ENCODE measurements at regions not wholly inside any gene's neighbourhood (a gene's known extent, or its start where the extent isn't known, plus 50 kb on each side); places are given as distances from the start of the nearest gene placed in this dataset.
A peak's percentile ranks its signal among the peaks of the same experiment; 100 is the strongest.

DNA sequence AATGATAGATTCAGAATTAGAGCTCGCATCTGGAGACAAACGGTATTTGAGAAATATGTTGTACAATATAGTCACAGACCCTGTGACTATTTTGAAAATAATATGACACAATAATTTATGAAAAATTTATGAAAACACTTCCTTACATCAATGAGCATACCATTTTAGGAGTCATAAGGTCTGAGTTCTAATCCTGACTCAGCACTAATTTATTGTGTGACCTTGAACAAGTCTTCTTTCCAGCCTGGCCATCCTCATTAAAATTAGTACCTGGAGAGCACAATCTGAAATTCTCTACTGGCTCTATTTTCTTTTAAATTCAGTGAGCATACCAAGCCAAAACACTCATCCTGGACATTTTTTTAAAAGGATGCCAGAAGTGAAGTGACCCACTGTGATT is 622.3 kb downstream of the SMARCA1 start:
- TF ChIP-seq, protein P1, sequence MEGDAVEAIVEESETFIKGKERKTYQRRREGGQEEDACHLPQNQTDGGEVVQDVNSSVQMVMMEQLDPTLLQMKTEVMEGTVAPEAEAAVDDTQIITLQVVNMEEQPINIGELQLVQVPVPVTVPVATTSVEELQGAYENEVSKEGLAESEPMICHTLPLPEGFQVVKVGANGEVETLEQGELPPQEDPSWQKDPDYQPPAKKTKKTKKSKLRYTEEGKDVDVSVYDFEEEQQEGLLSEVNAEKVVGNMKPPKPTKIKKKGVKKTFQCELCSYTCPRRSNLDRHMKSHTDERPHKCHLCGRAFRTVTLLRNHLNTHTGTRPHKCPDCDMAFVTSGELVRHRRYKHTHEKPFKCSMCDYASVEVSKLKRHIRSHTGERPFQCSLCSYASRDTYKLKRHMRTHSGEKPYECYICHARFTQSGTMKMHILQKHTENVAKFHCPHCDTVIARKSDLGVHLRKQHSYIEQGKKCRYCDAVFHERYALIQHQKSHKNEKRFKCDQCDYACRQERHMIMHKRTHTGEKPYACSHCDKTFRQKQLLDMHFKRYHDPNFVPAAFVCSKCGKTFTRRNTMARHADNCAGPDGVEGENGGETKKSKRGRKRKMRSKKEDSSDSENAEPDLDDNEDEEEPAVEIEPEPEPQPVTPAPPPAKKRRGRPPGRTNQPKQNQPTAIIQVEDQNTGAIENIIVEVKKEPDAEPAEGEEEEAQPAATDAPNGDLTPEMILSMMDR (IDR thresholded peaks at IDR 0.05; ENCODE audit: control insufficient read depth, extremely low read depth, insufficient read depth): no peak
- DNase-seq (ENCODE audit: low read depth): no peak

DNA sequence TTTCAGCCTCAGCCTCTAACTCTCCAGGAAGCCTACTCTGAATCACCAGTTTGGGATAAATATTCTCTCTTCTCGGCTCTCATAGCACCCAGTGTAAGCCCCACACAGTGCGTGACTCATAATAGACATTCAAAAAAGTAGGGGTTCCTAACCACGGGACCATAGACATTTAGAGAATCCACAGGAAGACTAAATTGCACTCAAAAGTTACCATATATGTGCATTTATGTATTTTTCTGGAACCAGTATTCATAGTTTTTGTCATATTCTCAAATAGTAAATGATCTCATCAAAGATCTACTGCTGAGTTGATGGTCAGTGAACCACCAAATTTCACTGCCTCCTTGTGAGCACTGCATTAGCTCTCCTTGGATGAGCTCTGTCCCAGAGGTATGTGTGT is 625.7 kb downstream of the SMARCA1 start:
- TF ChIP-seq, protein P1 (IDR thresholded peaks at IDR 0.05; ENCODE audit: control insufficient read depth, extremely low read depth, insufficient read depth): no peak
- no peak for DNase-seq (ENCODE audit: low read depth)
- no peak overlapping the region for H3K4me3 ChIP-seq (ENCODE audit: low read depth, low read length)

More for the DNA sequence above, 622.3 kb downstream of the SMARCA1 start:
- no peak overlapping the region for H3K4me3 ChIP-seq (ENCODE audit: low read depth, low read length)

DNA sequence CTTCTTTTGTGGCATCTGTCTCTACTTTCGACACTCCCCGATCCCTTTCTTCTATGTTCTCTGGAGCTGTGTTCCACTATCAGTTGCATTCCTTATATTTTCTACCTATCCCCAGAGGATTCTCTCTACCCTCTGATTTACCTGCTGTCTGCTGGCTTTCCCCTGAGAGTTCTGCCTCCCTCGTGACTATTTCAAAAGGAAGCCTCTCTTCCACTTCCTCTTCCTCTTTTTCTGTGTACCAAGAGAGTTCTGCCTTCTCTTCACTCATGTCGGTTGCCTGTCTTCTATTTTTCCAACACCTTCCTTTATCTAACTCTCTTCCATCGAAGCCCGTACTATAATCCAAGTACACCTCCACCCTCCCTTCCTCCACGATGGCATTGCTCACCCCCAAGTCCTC is 631.7 kb downstream of the SMARCA1 start:
- TF ChIP-seq, protein P1 (IDR thresholded peaks at IDR 0.05; ENCODE audit: control insufficient read depth, extremely low read depth, insufficient read depth): no peak
- H3K4me3 ChIP-seq (ENCODE audit: low read depth, low read length): no peak overlapping the region
- DNase-seq (ENCODE audit: low read depth): no peak

DNA sequence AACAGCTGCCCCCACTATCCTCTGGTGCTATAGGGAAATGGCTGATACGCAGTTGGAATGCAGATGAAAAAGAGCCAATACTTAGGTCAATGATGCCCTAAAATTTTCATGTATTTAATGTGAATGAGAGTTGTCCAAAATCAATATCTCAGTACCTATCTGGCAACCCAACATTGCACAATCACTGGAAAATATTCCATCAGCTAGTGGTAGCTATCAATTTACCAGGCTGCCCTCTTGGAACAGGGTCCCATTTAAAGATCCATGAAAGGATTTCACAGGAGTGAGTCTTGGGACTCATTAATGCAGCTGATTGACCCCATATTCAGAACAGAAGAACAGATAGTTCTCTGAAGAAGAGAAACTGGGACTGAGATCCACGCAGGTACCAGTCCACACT is 638.9 kb downstream of the SMARCA1 start:
- TF ChIP-seq, protein P1 (IDR thresholded peaks at IDR 0.05; ENCODE audit: control insufficient read depth, extremely low read depth, insufficient read depth): no peak
- no peak overlapping the region for H3K4me3 ChIP-seq (ENCODE audit: low read depth, low read length)
- DNase-seq (ENCODE audit: low read depth): no peak

DNA sequence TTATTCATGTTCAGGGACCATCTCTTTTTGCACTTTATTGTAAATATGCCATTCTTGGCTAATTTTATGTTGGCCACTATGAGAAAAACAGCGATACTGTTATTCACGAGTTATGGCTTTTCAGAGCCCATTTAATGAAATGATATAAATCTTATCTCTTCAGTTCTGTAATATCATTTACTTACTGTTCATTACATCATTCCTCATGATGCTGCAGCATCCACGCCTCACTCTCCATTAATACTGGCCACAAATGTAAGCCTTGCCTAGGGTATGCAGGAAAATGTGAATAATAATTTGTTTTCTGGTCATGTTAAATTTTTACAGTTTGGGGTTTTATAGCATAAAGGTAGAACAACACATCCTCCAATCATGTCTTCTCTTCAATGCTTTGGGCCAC is 639.6 kb downstream of the SMARCA1 start:
- no peak overlapping the region for H3K4me3 ChIP-seq (ENCODE audit: low read depth, low read length)
- TF ChIP-seq, protein P1 (IDR thresholded peaks at IDR 0.05; ENCODE audit: control insufficient read depth, extremely low read depth, insufficient read depth): no peak
- DNase-seq (ENCODE audit: low read depth): no peak

DNA sequence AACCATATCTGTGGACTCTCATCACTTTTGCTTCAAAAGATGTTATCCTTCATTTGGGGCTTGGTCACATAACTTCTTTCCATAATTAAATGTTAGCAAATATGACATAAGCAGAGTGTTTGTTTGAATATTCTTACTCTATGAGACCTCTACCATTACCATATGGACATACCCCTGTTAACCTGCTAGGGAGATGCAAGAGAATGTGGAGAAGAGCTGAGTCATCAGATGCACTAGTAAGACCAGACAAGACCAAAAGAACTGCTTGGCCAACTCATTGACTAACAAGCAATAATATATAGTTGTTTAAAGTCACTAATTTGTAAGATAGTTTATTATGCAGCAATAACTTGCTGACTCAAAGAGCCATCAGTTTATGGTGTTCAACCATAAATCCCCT is 652.9 kb downstream of the SMARCA1 start:
- no peak for DNase-seq (ENCODE audit: low read depth)
- H3K4me3 ChIP-seq (ENCODE audit: low read depth, low read length): no peak overlapping the region
- TF ChIP-seq, protein P1 (IDR thresholded peaks at IDR 0.05; ENCODE audit: control insufficient read depth, extremely low read depth, insufficient read depth): no peak

DNA sequence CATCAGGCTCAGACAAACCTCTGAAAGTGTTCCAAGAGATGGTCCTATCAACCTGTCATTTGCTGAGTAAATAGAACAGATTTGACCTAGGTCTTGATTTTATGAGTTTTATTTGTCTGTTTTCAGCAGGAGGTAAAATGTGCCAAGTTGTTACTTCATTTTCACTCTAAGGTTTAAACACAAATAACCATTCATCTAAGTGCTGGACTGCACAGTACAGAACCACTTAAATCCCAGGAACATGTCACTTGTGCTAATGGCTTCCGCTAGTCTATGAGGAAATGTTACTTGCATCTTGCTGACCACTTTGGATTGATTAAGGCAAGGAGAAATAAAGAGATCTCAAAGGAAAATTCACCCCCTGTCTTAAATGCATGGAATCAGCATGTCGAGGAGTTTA is 660.7 kb downstream of the SMARCA1 start:
- TF ChIP-seq, protein P1 (IDR thresholded peaks at IDR 0.05; ENCODE audit: control insufficient read depth, extremely low read depth, insufficient read depth): no peak
- no peak overlapping the region for H3K4me3 ChIP-seq (ENCODE audit: low read depth, low read length)
- peak; percentile 76 for DNase-seq (ENCODE audit: low read depth)

Data from LNCaP clone FGC (cell line).